Activated naive CD8-positive, alpha-beta T cell (primary cell): ENCODE measurements at regions not wholly inside any gene's neighbourhood (a gene's known extent, or its start where the extent isn't known, plus 50 kb on each side); places are given as distances from the start of the nearest gene placed in this dataset.

Source experiments
- H3K27ac Mint-ChIP-seq: one replicate; pipeline ENCODE4 v1.8.0; 2021; ENCODE audit warnings: mixed read lengths
- H3K27me3 Mint-ChIP-seq: one replicate; pipeline ENCODE4 v1.8.0; 2021; ENCODE audit warnings: mixed read lengths
- H3K36me3 Mint-ChIP-seq: one replicate; pipeline ENCODE4 v1.8.0; 2021; ENCODE audit warnings: mixed read lengths
- H3K4me1 Mint-ChIP-seq: one replicate; pipeline ENCODE4 v1.8.0; 2021; ENCODE audit warnings: low read depth, mixed read lengths
- H3K4me3 Mint-ChIP-seq: one replicate; pipeline ENCODE4 v1.8.0; 2021; ENCODE audit warnings: mild to moderate bottlenecking, mixed read lengths
- H3K9me3 Mint-ChIP-seq: one replicate; pipeline ENCODE4 v1.8.0; 2021; ENCODE audit warnings: low read depth, mixed read lengths

- Mint-ChIP-seq H3K9me3 (no peaks in the 10 kb centered on the region), H3K36me3 (no peaks in the 10 kb centered on the region), H3K4me1 (no peaks in the 10 kb centered on the region), H3K27me3 (no peaks in the 10 kb centered on the region), H3K4me3 (no peak overlapping the region), H3K27ac (no peak overlapping the region)
Observed at GRCh38 chr6:165025040-165025439, 284.4 kb downstream of the C6orf118 start.

GRCh38 chr6:165019681-165020080, 289.7 kb downstream of the C6orf118 start:
- Mint-ChIP-seq H3K4me1 (no peaks in the 10 kb centered on the region), H3K27ac (no peak overlapping the region), H3K9me3 (peaks cover 3% of the 10 kb centered on the region), H3K36me3 (no peaks in the 10 kb centered on the region), H3K4me3 (no peak overlapping the region), H3K27me3 (no peaks in the 10 kb centered on the region)

DNA sequence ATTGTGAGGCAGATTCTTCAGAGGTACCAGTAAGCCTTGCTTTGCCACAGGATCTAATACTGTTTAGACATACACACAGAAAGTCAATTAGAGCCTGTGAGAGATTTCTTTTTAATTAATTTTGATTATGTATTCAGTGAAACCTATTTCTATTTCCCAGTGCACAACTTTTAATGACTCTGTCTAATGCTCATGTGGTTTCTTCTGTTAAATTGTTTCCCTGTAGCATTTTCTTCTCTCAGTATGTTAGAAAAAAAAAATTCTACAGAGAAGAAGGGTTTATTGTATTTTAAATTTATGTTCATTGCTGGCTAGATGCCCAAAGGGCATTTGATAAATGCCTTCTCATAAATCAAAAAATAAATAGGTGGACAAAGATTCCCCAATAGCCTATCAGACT, 293.7 kb downstream of the C6orf118 start:
- H3K9me3 Mint-ChIP-seq = peaks cover 7% of the 10 kb centered on the region
- H3K27me3 Mint-ChIP-seq = no peaks in the 10 kb centered on the region
- no peak overlapping the region for H3K4me3 Mint-ChIP-seq
- no peak overlapping the region for H3K27ac Mint-ChIP-seq
- no peaks in the 10 kb centered on the region for H3K4me1 Mint-ChIP-seq
- H3K36me3 Mint-ChIP-seq = no peaks in the 10 kb centered on the region

DNA sequence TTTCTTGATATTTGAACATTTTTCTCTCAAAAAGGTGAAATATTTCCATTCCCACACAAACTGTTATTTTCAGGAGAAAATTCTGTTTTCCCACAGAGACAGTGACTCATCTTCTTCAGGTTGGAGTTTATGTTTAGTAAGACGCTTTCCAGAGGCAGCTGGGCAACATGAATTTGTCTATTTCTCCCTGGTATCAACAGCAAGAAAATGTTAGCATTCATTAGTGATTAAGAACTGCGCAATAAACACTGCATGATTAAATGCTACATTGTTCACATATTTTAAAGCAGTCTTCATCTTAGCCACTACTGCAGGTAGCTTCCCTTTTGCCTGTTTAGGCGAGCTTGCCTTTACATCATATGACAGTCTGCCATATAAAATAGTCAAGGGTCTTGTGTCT, 295.7 kb downstream of the C6orf118 start:
- Mint-ChIP-seq H3K36me3 (no peaks in the 10 kb centered on the region), H3K9me3 (peaks cover 7% of the 10 kb centered on the region), H3K4me1 (no peaks in the 10 kb centered on the region), H3K4me3 (no peak overlapping the region), H3K27me3 (no peaks in the 10 kb centered on the region), H3K27ac (no peak overlapping the region)

DNA sequence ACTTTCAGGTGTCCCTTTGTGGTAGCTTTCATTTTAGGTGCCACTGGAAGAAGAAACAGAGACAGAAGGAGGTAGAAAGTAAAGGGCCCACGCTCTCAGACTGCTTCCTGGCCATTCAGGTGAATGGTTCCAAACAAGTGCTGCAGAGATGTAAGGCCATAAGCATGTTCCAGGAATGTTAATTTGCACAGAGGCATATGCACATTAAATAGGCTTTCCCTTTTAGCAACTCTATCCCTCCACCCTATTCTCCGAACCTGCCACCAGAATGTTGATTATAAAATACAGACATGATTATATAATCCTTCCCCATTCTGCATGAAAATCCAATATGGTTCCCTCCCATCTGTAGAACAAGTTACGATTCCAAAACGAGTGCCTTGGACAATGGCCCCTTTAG, 297.2 kb downstream of the C6orf118 start:
- Mint-ChIP-seq H3K9me3 (peaks cover 4% of the 10 kb centered on the region), H3K4me3 (no peak overlapping the region), H3K27ac (no peak overlapping the region), H3K4me1 (no peaks in the 10 kb centered on the region), H3K36me3 (no peaks in the 10 kb centered on the region), H3K27me3 (no peaks in the 10 kb centered on the region)

DNA sequence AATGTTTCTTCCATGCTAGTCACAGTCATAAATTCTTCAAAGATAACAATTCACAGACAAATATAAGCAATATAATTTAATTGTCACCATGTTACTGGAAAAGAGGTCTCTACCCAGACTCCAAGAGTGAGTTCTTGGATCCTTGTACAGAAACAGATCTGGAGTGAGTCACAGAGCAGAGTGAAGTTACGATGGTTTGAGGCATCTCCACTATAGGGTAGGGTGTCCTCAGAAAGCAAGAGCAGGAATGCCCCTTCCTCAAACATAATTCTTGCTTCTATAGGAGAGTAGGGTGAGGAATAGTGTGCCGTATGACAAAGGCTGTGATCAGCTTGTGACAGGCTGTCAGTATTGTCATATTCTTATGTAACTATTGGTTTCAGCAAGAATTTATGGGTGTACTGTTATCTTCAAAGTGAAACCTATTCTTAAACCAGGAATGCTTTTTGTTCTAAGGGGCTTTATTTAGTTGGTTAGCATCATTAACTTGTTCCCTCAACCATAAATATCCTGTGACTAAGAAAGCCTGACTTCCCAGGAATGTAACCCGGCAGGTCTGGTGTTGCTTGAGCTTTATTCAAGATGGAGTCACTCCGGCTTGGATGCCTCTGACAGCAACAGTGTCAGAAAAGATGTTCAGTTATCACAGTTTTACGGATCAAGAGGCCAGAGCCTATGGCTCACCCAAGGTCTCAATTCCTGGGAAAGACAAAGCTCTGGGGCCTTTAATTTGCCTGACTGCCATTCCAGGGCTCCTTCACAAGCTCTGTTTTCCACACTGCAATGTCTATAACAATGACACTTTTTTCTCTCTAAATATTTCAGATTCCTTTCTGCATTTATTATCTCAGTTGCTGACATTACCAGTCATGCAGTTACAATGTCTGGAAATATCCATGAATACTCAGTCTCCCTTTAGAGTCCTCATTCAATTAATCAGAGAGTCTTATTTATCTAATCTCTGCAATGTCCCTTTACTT, 298.6 kb downstream of the C6orf118 start:
- Mint-ChIP-seq H3K4me1 (no peaks in the 10 kb centered on the region), H3K4me3 (no peak overlapping the region)

DNA sequence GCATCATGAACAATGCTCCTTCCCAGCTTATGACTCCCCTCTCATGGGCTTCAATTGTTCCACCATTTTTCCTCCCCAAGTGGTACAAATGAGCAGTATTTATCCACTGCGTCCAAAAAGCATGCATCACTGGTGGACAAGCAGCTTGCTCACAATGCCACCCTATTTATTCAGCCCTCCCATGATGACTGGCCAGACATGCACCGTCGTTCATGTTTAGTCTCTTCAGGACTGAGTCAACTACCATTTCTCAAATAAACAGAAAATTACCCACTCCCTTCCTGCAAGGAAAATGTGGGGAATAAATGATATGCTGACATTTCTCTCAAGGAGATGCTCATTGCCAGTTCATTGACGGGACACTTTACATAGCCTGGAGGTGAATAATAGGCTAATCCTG, 300.4 kb downstream of the C6orf118 start:
- Mint-ChIP-seq H3K36me3 (no peaks in the 10 kb centered on the region), H3K4me3 (no peak overlapping the region), H3K9me3 (peaks cover 8% of the 10 kb centered on the region), H3K27ac (no peak overlapping the region), H3K4me1 (no peaks in the 10 kb centered on the region), H3K27me3 (no peaks in the 10 kb centered on the region)

More for the DNA sequence above, 298.6 kb downstream of the C6orf118 start:
- Mint-ChIP-seq H3K9me3 (peaks cover 4% of the 10 kb centered on the region), H3K27me3 (no peaks in the 10 kb centered on the region), H3K27ac (no peak overlapping the region), H3K36me3 (no peaks in the 10 kb centered on the region)

DNA sequence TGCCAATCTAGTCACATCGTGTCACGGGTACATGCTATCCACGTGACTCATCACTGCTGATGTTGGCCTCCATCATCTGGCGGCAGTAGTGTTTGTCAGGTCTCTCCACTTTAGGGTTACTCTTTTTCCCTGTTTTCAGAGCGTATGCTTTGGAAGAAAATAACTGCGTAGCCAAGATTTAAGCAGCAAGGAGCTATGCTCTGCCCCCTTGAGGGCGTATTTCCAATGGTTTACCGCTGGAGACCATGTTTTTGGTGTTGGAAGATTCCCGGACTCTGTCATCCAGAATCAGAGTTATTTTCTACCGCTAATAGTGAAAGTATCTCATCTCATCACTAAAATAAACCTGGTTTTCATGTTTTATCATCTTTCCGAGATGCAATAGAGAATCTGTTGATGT, 306.5 kb downstream of the C6orf118 start:
- Mint-ChIP-seq H3K27ac (no peak overlapping the region), H3K4me1 (no peaks in the 10 kb centered on the region), H3K4me3 (no peak overlapping the region), H3K9me3 (peaks cover 13% of the 10 kb centered on the region), H3K36me3 (no peaks in the 10 kb centered on the region), H3K27me3 (no peaks in the 10 kb centered on the region)

GRCh38 chr6:165002358-165002757, 307.0 kb downstream of the C6orf118 start:
- no peak overlapping the region for H3K27ac Mint-ChIP-seq
- H3K36me3 Mint-ChIP-seq = no peaks in the 10 kb centered on the region
- H3K4me1 Mint-ChIP-seq = no peaks in the 10 kb centered on the region

DNA sequence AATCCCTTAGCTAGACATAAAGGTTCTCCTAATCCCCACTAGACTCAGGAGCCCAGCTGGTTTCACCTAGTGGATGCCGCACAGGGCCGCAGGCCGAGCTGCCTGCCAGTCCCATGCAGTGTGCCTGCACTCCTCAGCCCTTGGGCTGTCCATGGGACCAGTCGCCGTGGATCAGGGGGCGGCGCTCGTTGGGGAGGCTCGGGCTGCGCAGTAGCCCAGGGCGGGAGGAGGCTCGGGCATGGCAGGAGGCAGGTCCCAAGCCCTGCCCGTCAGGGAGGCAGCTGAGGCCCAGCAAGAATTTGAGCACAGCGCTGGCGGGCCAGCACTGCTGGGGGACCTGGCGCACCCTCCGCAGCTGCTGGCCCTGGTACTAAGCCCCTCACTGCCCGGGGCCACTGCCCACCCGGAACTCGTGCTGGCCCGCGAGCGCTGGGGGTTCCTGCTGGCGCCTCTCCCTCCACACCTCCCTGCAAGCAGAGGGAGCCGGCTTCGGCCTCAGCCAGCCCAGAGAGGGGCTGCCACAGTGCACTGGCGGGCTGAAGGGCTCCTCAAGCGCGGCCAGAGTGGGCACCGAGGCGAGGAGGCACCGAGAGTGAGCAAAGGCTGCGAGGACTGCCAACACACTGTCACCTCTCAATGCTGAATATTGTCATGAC, 307.8 kb downstream of the C6orf118 start:
- Mint-ChIP-seq H3K27ac (no peak overlapping the region), H3K4me1 (no peaks in the 10 kb centered on the region), H3K27me3 (no peaks in the 10 kb centered on the region), H3K36me3 (no peaks in the 10 kb centered on the region), H3K4me3 (no peak overlapping the region), H3K9me3 (peaks cover 13% of the 10 kb centered on the region)

More at GRCh38 chr6:165002358-165002757, 307.0 kb downstream of the C6orf118 start:
- H3K27me3 Mint-ChIP-seq = no peaks in the 10 kb centered on the region
- peaks cover 13% of the 10 kb centered on the region for H3K9me3 Mint-ChIP-seq
- no peak overlapping the region for H3K4me3 Mint-ChIP-seq

- H3K9me3 Mint-ChIP-seq = peaks cover 9% of the 10 kb centered on the region
- H3K27ac Mint-ChIP-seq = no peak overlapping the region
- H3K27me3 Mint-ChIP-seq = no peaks in the 10 kb centered on the region
- no peak overlapping the region for H3K4me3 Mint-ChIP-seq
- H3K36me3 Mint-ChIP-seq = no peaks in the 10 kb centered on the region
- H3K4me1 Mint-ChIP-seq = no peaks in the 10 kb centered on the region
Observed at GRCh38 chr6:164998297-164998696, 311.1 kb downstream of the C6orf118 start.

- H3K36me3 Mint-ChIP-seq = no peaks in the 10 kb centered on the region
- no peaks in the 10 kb centered on the region for H3K27me3 Mint-ChIP-seq
- no peak overlapping the region for H3K27ac Mint-ChIP-seq
- no peak overlapping the region for H3K4me3 Mint-ChIP-seq
- H3K9me3 Mint-ChIP-seq = peaks cover 3% of the 10 kb centered on the region
- no peaks in the 10 kb centered on the region for H3K4me1 Mint-ChIP-seq
Observed at GRCh38 chr6:164996838-164997237, 312.6 kb downstream of the C6orf118 start.

GRCh38 chr6:164991573-164991972, 317.8 kb downstream of the C6orf118 start:
- H3K27me3 Mint-ChIP-seq = no peaks in the 10 kb centered on the region
- no peaks in the 10 kb centered on the region for H3K36me3 Mint-ChIP-seq

GRCh38 chr6:164990901-164991300, 318.5 kb downstream of the C6orf118 start:
- Mint-ChIP-seq H3K27me3 (no peaks in the 10 kb centered on the region), H3K4me1 (no peaks in the 10 kb centered on the region), H3K36me3 (no peaks in the 10 kb centered on the region), H3K9me3 (peaks cover 3% of the 10 kb centered on the region), H3K27ac (no peak overlapping the region), H3K4me3 (no peak overlapping the region)

More at GRCh38 chr6:164991573-164991972, 317.8 kb downstream of the C6orf118 start:
- Mint-ChIP-seq H3K4me3 (no peak overlapping the region), H3K27ac (no peak overlapping the region), H3K9me3 (peaks cover 3% of the 10 kb centered on the region), H3K4me1 (no peaks in the 10 kb centered on the region)

DNA sequence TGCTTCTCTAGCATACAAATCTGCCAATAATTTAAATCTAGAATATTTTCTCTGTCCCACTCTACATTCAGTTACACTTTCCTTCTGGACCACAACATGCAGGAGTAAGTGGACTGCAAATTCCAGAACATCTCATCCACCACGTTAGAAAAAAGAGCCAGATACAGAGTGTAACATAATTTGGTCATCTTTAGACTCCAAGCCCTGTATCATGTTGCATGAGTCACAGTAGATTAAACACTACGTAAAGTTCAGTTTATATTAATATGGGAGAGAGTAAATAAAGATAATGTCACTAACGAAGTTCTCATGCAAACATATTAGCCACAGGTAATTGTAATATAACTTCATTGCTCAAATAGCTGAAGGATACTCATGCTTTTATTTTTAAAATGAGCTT, 327.0 kb downstream of the C6orf118 start:
- H3K9me3 Mint-ChIP-seq = no peaks in the 10 kb centered on the region
- no peaks in the 10 kb centered on the region for H3K36me3 Mint-ChIP-seq
- no peak overlapping the region for H3K27ac Mint-ChIP-seq
- no peak overlapping the region for H3K4me3 Mint-ChIP-seq
- H3K27me3 Mint-ChIP-seq = no peaks in the 10 kb centered on the region
- H3K4me1 Mint-ChIP-seq = no peaks in the 10 kb centered on the region
